RPMI8226 (cell line): ENCODE measurements at regions not wholly inside any gene's neighbourhood (a gene's known extent, or its start where the extent isn't known, plus 50 kb on each side); places are given as distances from the start of the nearest gene placed in this dataset.
"Not testable (repeated sequence)": the region's sequence is repeated elsewhere in the genome, so short reads cannot be mapped to it uniquely, and the experiment has no call there.

ENCODE experiments used
- DNase-seq: peaks from one replicate; pipeline ENCODE4 v3.0.0-alpha.2; 2015

- DNase-seq, result no peak
Measured at GRCh38 chr4:111934314-111934713, 210.9 kb upstream of the FAM241A start.

GRCh38 chr4:111937368-111937767, 207.9 kb upstream of the FAM241A start:
- peak; percentile 18 for DNase-seq

- no peak for DNase-seq
Measured at GRCh38 chr4:111941957-111942356, 203.3 kb upstream of the FAM241A start.

GRCh38 chr4:111943796-111944203, 201.5 kb upstream of the FAM241A start:
- DNase-seq, result peak; percentile 20

- no peak for DNase-seq
Measured at GRCh38 chr4:111945014-111945413, 200.2 kb upstream of the FAM241A start.

- DNase-seq, result no peak
Measured at GRCh38 chr4:111946800-111947199, 198.5 kb upstream of the FAM241A start.

GRCh38 chr4:111952688-111953087, 192.6 kb upstream of the FAM241A start:
- DNase-seq, result no peak

GRCh38 chr4:111954550-111954949, 190.7 kb upstream of the FAM241A start:
- DNase-seq, result no peak

- no peak for DNase-seq
Measured at GRCh38 chr4:111955001-111955400, 190.3 kb upstream of the FAM241A start.

GRCh38 chr4:111957116-111957515, 188.1 kb upstream of the FAM241A start:
- DNase-seq, result no peak

GRCh38 chr4:111957997-111958396, 187.3 kb upstream of the FAM241A start:
- DNase-seq, result no peak

- no peak for DNase-seq
Measured at GRCh38 chr4:111959222-111959621, 186.0 kb upstream of the FAM241A start.

GRCh38 chr4:111960241-111960667, 185.0 kb upstream of the FAM241A start:
- DNase-seq, result no peak

- DNase-seq, result not testable (repeated sequence)
Measured at GRCh38 chr4:111961026-111961425, 184.2 kb upstream of the FAM241A start.

GRCh38 chr4:111961809-111962208, 183.4 kb upstream of the FAM241A start:
- no peak for DNase-seq

GRCh38 chr4:111963158-111963700, 182.0 kb upstream of the FAM241A start:
- DNase-seq, result no peak

- DNase-seq, result no peak
Measured at GRCh38 chr4:111977419-111977965, 167.8 kb upstream of the FAM241A start.

GRCh38 chr4:111979921-111980320, 165.3 kb upstream of the FAM241A start:
- no peak for DNase-seq

GRCh38 chr4:111982089-111982488, 163.2 kb upstream of the FAM241A start:
- DNase-seq, result no peak

GRCh38 chr4:111984169-111984819, 161.0 kb upstream of the FAM241A start:
- no peak for DNase-seq

GRCh38 chr4:111985426-111985825, 159.8 kb upstream of the FAM241A start:
- no peak for DNase-seq

GRCh38 chr4:111986095-111986494, 159.2 kb upstream of the FAM241A start:
- no peak for DNase-seq

GRCh38 chr4:111988514-111988913, 156.7 kb upstream of the FAM241A start:
- no peak for DNase-seq

- DNase-seq, result no peak
Measured at GRCh38 chr4:111989817-111990216, 155.4 kb upstream of the FAM241A start.

GRCh38 chr4:111991163-111991562, 154.1 kb upstream of the FAM241A start:
- peak; percentile 22 for DNase-seq
